ENCODE measurements at regions not wholly inside any gene's neighbourhood (a gene's known extent, or its start where the extent isn't known, plus 50 kb on each side); places are given as distances from the start of the nearest gene placed in this dataset.
"Not testable (repeated sequence)": the region's sequence is repeated elsewhere in the genome, so short reads cannot be mapped to it uniquely, and the experiment has no call there.

DNA sequence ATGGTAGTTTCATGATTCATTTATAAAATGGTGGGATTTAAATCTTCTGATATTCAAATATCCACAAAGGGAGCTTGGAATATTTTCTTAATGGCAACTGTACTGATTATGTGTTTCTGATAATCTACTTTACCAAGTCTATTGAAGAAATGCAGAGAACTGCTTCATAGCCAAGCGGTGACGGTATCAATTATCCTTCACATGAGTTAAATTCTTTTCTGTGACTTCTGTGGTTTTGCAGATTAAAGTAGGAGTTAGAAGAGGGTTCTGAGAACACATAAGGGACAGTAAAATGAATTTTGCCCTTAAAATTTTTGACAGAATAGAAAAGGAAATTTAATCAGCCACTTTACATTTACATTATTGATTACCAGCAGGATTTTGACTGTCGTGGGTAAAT lies 563.2 kb downstream of the GBE1 start:
- H3K4me3 ChIP-seq (ENCODE audit: control insufficient read depth, low read depth, low read length) = no peak overlapping the region
- DNase-seq (ENCODE audit: low read depth) = no peak
- TF ChIP-seq, protein P1, sequence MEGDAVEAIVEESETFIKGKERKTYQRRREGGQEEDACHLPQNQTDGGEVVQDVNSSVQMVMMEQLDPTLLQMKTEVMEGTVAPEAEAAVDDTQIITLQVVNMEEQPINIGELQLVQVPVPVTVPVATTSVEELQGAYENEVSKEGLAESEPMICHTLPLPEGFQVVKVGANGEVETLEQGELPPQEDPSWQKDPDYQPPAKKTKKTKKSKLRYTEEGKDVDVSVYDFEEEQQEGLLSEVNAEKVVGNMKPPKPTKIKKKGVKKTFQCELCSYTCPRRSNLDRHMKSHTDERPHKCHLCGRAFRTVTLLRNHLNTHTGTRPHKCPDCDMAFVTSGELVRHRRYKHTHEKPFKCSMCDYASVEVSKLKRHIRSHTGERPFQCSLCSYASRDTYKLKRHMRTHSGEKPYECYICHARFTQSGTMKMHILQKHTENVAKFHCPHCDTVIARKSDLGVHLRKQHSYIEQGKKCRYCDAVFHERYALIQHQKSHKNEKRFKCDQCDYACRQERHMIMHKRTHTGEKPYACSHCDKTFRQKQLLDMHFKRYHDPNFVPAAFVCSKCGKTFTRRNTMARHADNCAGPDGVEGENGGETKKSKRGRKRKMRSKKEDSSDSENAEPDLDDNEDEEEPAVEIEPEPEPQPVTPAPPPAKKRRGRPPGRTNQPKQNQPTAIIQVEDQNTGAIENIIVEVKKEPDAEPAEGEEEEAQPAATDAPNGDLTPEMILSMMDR (IDR thresholded peaks at IDR 0.05; ENCODE audit: control insufficient read depth, insufficient read depth, low read depth, low read length, missing control alignments) = no peak

DNA sequence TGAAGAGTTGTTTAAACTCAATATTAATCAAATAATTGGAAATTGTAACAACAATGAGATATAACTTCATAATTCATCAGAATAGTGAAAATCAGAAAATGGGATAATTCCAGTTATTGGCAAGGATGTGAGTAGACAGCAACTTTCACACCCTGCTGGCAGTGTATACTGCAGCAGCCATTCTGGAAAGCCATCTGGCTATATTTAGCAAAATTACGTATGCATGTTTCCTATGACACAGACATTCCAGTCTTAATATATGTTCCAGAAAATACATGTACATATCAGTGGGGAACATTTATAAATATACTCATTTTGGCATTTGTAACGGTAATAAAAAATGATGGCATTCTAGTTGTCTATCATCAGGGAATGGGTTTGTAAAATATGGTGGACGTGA lies 564.1 kb downstream of the GBE1 start:
- TF ChIP-seq, protein P1 (IDR thresholded peaks at IDR 0.05; ENCODE audit: control insufficient read depth, insufficient read depth, low read depth, low read length, missing control alignments) = no peak
- H3K4me3 ChIP-seq (ENCODE audit: control insufficient read depth, low read depth, low read length) = no peak overlapping the region
- DNase-seq (ENCODE audit: low read depth) = no peak

DNA sequence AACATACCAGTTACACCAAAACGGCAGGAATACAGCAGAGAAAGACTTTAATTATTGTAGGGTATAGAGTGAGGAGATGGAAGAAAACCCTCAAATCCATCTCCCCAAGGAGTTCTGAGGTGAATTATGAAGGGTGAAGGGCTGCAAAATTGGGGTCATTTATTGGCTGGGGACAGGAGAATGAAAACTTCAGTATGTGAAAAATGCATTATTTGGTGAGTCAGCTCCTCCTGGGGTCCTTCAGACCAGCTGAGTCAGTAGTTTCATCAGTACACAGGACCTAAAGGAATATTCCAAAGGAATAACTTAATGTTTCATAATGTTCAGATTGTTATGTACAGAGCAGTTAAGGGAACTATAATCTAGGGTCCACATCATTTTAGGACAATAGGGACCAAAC lies 566.0 kb downstream of the GBE1 start:
- no peak for DNase-seq (ENCODE audit: low read depth)
- H3K4me3 ChIP-seq (ENCODE audit: control insufficient read depth, low read depth, low read length) = no peak overlapping the region
- TF ChIP-seq, protein P1 (IDR thresholded peaks at IDR 0.05; ENCODE audit: control insufficient read depth, insufficient read depth, low read depth, low read length, missing control alignments) = no peak

DNA sequence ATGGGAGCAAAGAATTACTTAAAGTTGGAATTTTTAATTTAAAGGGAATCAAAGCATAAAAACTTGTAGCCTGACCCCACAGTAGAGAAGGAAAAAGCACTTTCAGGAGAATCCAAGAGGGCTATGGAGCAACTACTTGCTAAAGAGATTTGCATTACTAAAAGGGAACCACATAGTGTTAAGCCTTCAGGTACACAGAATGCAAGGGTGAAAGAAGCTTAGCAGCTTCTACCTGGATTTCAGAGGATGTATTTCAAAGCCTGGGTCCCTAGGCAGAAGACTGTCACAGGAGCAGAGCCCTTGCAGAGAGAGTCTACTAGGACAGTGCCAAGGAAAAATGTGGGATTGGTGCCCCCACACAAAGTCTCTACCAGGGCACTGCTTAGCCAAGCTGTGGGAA lies 575.0 kb downstream of the GBE1 start:
- no peak overlapping the region for H3K4me3 ChIP-seq (ENCODE audit: control insufficient read depth, low read depth, low read length)
- TF ChIP-seq, protein P1 (IDR thresholded peaks at IDR 0.05; ENCODE audit: control insufficient read depth, insufficient read depth, low read depth, low read length, missing control alignments) = no peak
- DNase-seq (ENCODE audit: low read depth) = no peak

DNA sequence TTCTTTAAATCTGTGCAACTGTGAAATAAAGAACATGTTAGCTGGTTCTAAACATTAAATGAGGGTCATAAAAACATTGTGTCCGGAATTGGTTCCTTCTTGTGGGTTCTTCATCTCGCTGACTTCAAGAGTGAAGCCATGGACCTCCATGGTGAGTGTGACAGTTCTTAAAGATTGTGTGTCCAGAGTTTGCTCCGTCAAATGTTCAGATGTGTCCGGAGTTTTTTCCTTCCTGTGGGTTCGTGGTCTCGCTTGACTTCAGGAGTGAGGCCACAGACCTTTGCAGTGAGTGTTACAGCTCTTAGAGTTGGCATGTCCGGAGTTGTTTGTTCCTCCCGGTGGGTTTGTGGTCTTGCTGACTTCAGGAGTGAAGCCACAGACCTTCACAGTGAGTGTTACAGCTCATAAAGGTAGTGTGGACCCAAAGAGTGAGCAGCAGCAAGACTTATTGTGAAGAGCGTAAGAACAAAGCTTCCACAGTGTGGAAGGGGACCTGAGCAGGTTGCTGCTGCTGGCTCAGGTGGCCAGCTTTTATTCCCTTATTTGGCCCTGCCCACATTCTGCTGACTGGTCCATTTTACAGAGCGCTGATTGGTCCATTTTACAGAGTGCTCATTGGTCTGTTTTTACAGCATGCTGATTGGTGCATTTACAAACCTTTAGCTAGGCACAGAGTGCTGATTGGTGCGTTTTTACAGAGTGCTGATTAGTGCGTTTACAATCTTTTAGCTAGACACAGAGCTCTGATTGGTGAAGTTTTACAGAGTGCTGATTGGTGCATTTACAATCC lies 579.2 kb downstream of the GBE1 start:
- not testable (repeated sequence) for DNase-seq (ENCODE audit: low read depth); H3K4me3 ChIP-seq (ENCODE audit: control insufficient read depth, low read depth, low read length)

DNA sequence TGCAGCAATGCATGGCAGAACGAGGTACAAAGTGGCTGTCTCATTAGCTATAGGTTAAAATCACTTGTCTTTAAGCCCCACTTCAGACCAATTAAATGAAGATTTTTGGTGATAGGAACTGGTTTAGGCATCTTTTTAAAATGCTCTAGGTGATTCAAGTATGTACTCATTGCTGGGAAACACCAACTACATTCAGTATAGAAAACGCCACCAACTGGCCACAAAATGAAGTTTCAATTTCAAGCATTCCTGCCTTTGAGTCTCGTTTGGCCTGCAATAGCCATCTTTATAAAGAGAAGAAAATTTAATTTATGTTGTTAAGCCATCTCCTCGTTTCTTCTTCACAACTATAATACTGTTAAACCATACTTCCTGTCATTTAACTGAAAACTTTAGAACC lies 587.9 kb downstream of the GBE1 start:
- H3K4me3 ChIP-seq (ENCODE audit: control insufficient read depth, low read depth, low read length) = no peak overlapping the region
- no peak for DNase-seq (ENCODE audit: low read depth)
- TF ChIP-seq, protein P1 (IDR thresholded peaks at IDR 0.05; ENCODE audit: control insufficient read depth, insufficient read depth, low read depth, low read length, missing control alignments) = no peak

DNA sequence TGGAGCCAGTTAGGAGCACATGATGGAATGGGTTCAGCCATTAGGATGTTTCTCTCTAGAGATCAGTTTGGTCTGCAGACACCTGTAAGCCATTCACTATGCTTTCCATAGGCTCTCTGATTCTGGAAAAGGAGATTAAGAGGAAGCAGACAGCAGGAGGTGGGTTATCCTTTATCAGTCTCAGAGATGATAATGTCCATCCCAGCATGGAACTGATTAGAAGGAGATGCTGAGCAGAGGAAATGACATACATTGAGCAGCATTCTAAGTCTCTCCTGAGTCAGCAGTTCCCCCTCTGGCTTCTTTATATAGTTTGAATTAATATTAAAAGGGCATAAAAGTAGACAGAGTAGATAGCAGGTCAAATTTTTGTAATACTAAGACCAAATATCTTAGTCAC lies 591.1 kb downstream of the GBE1 start:
- H3K4me3 ChIP-seq (ENCODE audit: control insufficient read depth, low read depth, low read length) = no peak overlapping the region
- TF ChIP-seq, protein P1 (IDR thresholded peaks at IDR 0.05; ENCODE audit: control insufficient read depth, insufficient read depth, low read depth, low read length, missing control alignments) = no peak
- no peak for DNase-seq (ENCODE audit: low read depth)
